ENCODE measurements at regions not wholly inside any gene's neighbourhood (a gene's known extent, or its start where the extent isn't known, plus 50 kb on each side); places are given as distances from the start of the nearest gene placed in this dataset.

DNA sequence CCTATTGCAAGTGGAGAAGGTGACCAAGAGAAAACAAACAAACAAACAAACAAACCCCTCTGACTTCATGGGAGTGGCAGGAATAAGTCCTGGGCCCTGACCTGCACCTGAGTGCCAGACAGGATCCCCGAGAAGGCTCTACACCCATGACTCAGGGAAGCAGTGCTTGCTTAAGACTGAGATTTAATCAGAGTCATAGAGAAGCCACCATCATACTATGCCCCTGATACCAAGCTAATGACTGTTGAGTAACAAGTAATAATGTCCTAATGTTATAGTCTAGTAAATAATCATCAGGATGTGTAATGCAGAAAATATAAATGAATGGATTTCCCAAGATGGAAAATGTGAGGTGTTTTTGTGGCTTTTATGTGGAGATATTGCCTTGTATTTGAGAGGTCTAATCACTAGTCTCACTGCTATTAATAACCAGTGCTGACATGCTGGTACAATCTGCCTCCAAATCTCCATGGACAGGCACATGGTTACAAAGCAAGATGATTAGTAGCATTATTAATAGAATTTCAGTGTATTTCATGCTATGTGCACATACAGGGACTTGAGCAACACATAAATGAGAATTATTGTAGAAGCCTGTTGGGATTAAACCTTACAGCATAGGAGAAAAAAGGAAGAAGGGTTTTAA is 1290.9 kb downstream of the MRPL39 start:
- Histone ChIP-seq H3K79me1 (ENCODE audit: low read depth in 1 of 2, low read length in 2 of 2) (no peaks in the 10 kb centered on the region), H3K4me2 (ENCODE audit: low read depth, low read length) (no peak overlapping the region), H3K4ac (ENCODE audit: low read depth, low read length) (no peak overlapping the region), H3K4me1 (ENCODE audit: control insufficient read depth, insufficient read depth, low read length) (no peaks in the 10 kb centered on the region), H3K9me3 (ENCODE audit: control insufficient read depth, insufficient read depth, low read length) (no peaks in the 10 kb centered on the region), H2AK9ac (replicated peaks; ENCODE audit: low read depth, low read length, poor library complexity) (no peak overlapping the region), H3K27ac (ENCODE audit: insufficient read depth, low read length) (no peak overlapping the region), H3K23ac (ENCODE audit: low read depth, low read length) (no peak overlapping the region), H2BK120ac (ENCODE audit: low read depth, low read length) (no peak overlapping the region), H2BK20ac (ENCODE audit: low read depth, low read length) (no peak overlapping the region), H3K14ac (replicated peaks; ENCODE audit: low read depth, low read length) (no peak overlapping the region), H3K9me1 (ENCODE audit: insufficient read depth, low read length) (no peaks in the 10 kb centered on the region), H4K5ac (ENCODE audit: low read depth, low read length) (no peak overlapping the region), H4K91ac (ENCODE audit: insufficient read depth, low read depth, low read length) (no peak overlapping the region), H4K8ac (ENCODE audit: low read depth in 2 of 2, low read length in 2 of 2) (no peak overlapping the region), H2BK15ac (ENCODE audit: low read depth, low read length) (no peak overlapping the region), H2AFZ (replicated peaks; ENCODE audit: low read length, poor library complexity) (no peak overlapping the region), H2BK5ac (ENCODE audit: low read depth, low read length, poor library complexity, severe bottlenecking) (no peak overlapping the region), H2AK5ac (ENCODE audit: low read depth, low read length) (no peak overlapping the region), H3K36me3 (ENCODE audit: control insufficient read depth, insufficient read depth, low read length) (no peaks in the 10 kb centered on the region), H4K20me1 (ENCODE audit: insufficient read depth, low read length) (no peaks in the 10 kb centered on the region), H3K18ac (ENCODE audit: low read depth, low read length) (no peak overlapping the region), H3K27me3 (ENCODE audit: control insufficient read depth, insufficient read depth, low read length) (no peaks in the 10 kb centered on the region), H3K9ac (ENCODE audit: low read depth, low read length) (no peak overlapping the region), H3K56ac (ENCODE audit: extremely low read depth, insufficient read depth, low read length) (no peak overlapping the region), H3K4me3 (ENCODE audit: insufficient read depth, low read depth, low read length) (no peak overlapping the region)
- no TSS peak for BruUV-seq (replicated peaks)
- ChIA-PET CTCF (no interaction called here), POLR2A (ENCODE audit: unreplicated experiment) (no interaction called here)
- intact Hi-C loops (cut with micrococcal nuclease) (no loop called here), in situ Hi-C loops (cut with MboI; ENCODE audit: low sequenced_read_pairs) (no loop called here), dilution Hi-C loops (cut with HindIII; ENCODE audit: low sequenced_read_pairs, unreplicated experiment) (no loop called here)
- no peak for ATAC-seq (ENCODE audit: low read depth)
- TF ChIP-seq MAFK (IDR thresholded peaks at IDR 0.05; ENCODE audit: low read depth, low read length): no peak
- TF ChIP-seq CTCF (conservative IDR thresholded peaks at IDR 0.05; ENCODE audit: low read depth, low read length): no peak
- TF ChIP-seq MAZ (IDR thresholded peaks at IDR 0.05; ENCODE audit: borderline replicate concordance, low read depth, low read length): no peak
- no peak for TF ChIP-seq MXI1 (IDR thresholded peaks at IDR 0.05; ENCODE audit: borderline replicate concordance, low read depth, low read length)
- TF ChIP-seq CHD1 (IDR thresholded peaks at IDR 0.05; ENCODE audit: low read depth, low read length): no peak
- TF ChIP-seq RCOR1 (IDR thresholded peaks at IDR 0.05; ENCODE audit: insufficient replicate concordance, low read length): no peak
- TF ChIP-seq SMC3 (IDR thresholded peaks at IDR 0.05; ENCODE audit: low read depth, low read length): no peak
- TF ChIP-seq, protein P1, sequence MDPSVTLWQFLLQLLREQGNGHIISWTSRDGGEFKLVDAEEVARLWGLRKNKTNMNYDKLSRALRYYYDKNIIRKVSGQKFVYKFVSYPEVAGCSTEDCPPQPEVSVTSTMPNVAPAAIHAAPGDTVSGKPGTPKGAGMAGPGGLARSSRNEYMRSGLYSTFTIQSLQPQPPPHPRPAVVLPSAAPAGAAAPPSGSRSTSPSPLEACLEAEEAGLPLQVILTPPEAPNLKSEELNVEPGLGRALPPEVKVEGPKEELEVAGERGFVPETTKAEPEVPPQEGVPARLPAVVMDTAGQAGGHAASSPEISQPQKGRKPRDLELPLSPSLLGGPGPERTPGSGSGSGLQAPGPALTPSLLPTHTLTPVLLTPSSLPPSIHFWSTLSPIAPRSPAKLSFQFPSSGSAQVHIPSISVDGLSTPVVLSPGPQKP (IDR thresholded peaks at IDR 0.05; ENCODE audit: borderline replicate concordance, low read depth, low read length): no peak
- no peak for TF ChIP-seq CEBPB (IDR thresholded peaks at IDR 0.05; ENCODE audit: low read depth, low read length)
- TF ChIP-seq RFX5 (IDR thresholded peaks at IDR 0.05; ENCODE audit: low read depth, low read length): no peak
- no peak for TF ChIP-seq RAD21 (IDR thresholded peaks at IDR 0.05; ENCODE audit: low read length)
- TF ChIP-seq NFE2L2 (IDR thresholded peaks at IDR 0.05; ENCODE audit: low read depth, low read length): no peak
- TF ChIP-seq BHLHE40 (IDR thresholded peaks at IDR 0.05; ENCODE audit: low read depth, low read length): no peak
- TF ChIP-seq, protein P2, sequence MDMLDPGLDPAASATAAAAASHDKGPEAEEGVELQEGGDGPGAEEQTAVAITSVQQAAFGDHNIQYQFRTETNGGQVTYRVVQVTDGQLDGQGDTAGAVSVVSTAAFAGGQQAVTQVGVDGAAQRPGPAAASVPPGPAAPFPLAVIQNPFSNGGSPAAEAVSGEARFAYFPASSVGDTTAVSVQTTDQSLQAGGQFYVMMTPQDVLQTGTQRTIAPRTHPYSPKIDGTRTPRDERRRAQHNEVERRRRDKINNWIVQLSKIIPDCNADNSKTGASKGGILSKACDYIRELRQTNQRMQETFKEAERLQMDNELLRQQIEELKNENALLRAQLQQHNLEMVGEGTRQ (IDR thresholded peaks at IDR 0.05; ENCODE audit: low read depth, low read length): no peak
- TF ChIP-seq FOS (IDR thresholded peaks at IDR 0.05; ENCODE audit: low read depth, low read length): no peak
- DNase-seq: no peak
- no CpG with 5 or more reads among the region's 1 CpG for whole genome bisulfite sequencing, 2 experiments (ENCODE audit: extremely low coverage in 2 of 2, insufficient read length in 1 of 2)

Measured in IMR-90 (cell line).